Heart left ventricle (tissue), 13 donors: ENCODE measurements at regions not wholly inside any gene's neighbourhood (a gene's known extent, or its start where the extent isn't known, plus 50 kb on each side); places are given as distances from the start of the nearest gene placed in this dataset.

Experiments used
- POLR2A ChIP-seq, 2 donors: fragments of 450-650 bp; IDR thresholded peaks; one replicate each; pipeline ENCODE4 v1.6.1; 2017; ENCODE audit warnings: antibody characterized with exemption in 2 of 2, mild to moderate bottlenecking in 2 of 2, moderate library complexity in 2 of 2
- TF ChIP-seq, protein P1 (sequence below), 12 donors: fragments of 200-600 bp; sonication (generic) in 4 of 12; IDR thresholded peaks; one replicate each; pipeline versions ENCODE4 v1.5.0 to v1.8.0; 2018 to 2022; ENCODE audit warnings: antibody characterized with exemption in 12 of 12, mild to moderate bottlenecking in 5 of 12
- donor health status: ischemic (EF 13 %, LVEDD 7.1; RV severe dilation, severe dysfunction).
- donor health status: DM: no; HTN: yes; CAD: no.
- donor health status: DM: no; HTN: no; CAD: no.
- donor health status: ischemic (EF 25% LVEDD 6.9; RV normal size, moderate dysfunction).
- donor health status: ischemic (EF 25% LVEDD 5.7; RV mildly dilated, moderate dysfunction).
- donor health status: ischemic (EF 35%, LVEDD 5.7; RV mildly dilated, moderate dysfunction).
- donor health status: nonischemic (EF 11% LVEDD 7.7; RV severe dilation, severe dysfunction).
- donor health status: DM: yes; HTN: yes; CAD: no.
- donor health status: PGD.
- donor health status: ischemic (EF 29% LVEDD 5.4; RV normal size, mild dysfunction).
- donor health status: nonischemic (EF 23%, LVEDD 6.1; RV moderate dilation, normal function).

DNA sequence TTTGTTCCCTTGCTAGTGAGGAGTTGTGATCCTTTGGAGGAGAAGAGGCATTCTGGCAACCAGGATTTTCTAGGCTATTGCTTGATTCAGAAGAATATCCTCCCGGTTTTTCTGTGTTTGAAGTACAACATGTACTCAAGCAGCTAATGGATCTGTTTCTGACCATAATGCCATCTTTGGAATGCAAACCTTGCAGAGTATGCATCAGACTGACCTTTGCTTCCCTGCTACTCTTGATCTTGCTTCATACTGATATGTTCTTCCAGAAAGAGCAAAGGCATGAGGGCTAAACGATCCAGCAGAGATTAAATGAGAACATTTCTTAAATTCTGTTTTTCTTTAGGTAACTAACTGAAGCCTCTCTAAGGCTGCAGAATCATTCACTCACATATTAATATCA is 265.4 kb upstream of the SLC7A11 start:
- no peak for TF ChIP-seq POLR2A (IDR thresholded peaks at IDR 0.05)
- TF ChIP-seq, protein P1, sequence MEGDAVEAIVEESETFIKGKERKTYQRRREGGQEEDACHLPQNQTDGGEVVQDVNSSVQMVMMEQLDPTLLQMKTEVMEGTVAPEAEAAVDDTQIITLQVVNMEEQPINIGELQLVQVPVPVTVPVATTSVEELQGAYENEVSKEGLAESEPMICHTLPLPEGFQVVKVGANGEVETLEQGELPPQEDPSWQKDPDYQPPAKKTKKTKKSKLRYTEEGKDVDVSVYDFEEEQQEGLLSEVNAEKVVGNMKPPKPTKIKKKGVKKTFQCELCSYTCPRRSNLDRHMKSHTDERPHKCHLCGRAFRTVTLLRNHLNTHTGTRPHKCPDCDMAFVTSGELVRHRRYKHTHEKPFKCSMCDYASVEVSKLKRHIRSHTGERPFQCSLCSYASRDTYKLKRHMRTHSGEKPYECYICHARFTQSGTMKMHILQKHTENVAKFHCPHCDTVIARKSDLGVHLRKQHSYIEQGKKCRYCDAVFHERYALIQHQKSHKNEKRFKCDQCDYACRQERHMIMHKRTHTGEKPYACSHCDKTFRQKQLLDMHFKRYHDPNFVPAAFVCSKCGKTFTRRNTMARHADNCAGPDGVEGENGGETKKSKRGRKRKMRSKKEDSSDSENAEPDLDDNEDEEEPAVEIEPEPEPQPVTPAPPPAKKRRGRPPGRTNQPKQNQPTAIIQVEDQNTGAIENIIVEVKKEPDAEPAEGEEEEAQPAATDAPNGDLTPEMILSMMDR (IDR thresholded peaks at IDR 0.05): no peak
